ENCODE measurements at regions not wholly inside any gene's neighbourhood (a gene's known extent, or its start where the extent isn't known, plus 50 kb on each side); places are given as distances from the start of the nearest gene placed in this dataset.

DNA sequence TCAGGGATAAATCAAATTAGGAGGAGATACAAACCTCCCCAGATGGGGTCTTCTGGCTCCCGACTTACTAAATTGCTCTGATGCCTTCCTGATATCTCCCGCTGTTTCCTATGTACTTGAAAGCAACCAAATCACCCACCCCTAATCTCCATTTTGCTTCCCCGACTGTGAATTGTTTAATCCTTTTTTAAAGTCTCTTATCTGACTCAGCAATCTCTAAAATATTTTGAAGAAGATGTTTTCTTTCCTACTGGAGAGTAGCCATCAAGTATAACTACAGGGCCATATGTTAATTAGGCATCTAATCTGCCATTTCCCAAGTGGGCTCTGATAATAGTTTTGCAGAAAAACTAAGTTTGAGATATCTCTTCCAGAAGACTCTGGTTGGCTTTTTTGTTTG lies 365.2 kb upstream of the MAF start:
- no peak for ATAC-seq
- intact Hi-C loops (cut with DNase I) = no loop called here
- TF ChIP-seq, protein P1, sequence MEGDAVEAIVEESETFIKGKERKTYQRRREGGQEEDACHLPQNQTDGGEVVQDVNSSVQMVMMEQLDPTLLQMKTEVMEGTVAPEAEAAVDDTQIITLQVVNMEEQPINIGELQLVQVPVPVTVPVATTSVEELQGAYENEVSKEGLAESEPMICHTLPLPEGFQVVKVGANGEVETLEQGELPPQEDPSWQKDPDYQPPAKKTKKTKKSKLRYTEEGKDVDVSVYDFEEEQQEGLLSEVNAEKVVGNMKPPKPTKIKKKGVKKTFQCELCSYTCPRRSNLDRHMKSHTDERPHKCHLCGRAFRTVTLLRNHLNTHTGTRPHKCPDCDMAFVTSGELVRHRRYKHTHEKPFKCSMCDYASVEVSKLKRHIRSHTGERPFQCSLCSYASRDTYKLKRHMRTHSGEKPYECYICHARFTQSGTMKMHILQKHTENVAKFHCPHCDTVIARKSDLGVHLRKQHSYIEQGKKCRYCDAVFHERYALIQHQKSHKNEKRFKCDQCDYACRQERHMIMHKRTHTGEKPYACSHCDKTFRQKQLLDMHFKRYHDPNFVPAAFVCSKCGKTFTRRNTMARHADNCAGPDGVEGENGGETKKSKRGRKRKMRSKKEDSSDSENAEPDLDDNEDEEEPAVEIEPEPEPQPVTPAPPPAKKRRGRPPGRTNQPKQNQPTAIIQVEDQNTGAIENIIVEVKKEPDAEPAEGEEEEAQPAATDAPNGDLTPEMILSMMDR (IDR thresholded peaks at IDR 0.05) = no peak
- no peak for TF ChIP-seq POLR2A (IDR thresholded peaks at IDR 0.05)
- Histone ChIP-seq H3K36me3 (no peaks in the 10 kb centered on the region), H3K27ac (no peak overlapping the region), H3K9me3 (no peaks in the 10 kb centered on the region), H3K27me3 (no peaks in the 10 kb centered on the region), H3K4me1 (peaks cover 0 to 12% (median 7%) of the 10 kb centered on the region in 4 donors), H3K4me3 (no peak overlapping the region)
- no peak for DNase-seq
- WGBS (ENCODE audit: insufficient coverage, low coverage, low lambda C conversion rate, missing lambda C conversion rate) = 71% methylated on average over 3 of the region's 3 CpGs

DNA sequence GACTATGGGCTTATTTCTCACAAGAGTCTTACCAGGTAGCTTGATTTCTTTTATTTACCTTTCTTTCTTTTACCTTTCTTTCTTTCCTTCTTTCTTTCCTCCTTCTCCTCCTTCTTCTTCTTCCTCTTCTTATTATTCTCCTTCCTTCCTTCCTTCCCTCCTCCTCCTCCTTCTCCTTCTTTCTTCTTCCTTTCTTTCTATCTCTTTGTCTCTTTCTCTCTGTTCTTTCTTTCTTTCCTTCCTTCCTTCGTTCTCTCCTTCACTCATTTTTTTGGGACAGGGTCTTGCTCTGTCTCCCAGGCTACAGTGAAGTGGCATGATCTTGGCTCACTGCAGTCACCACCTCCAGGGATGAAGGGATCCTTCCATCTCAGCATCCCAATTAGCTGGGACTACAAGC lies 363.6 kb upstream of the MAF start:
- H3K27ac ChIP-seq = no peak overlapping the region
- intact Hi-C loops (cut with DNase I) = no loop called here
- TF ChIP-seq, protein P1 (IDR thresholded peaks at IDR 0.05) = no peak
- TF ChIP-seq POLR2A (IDR thresholded peaks at IDR 0.05) = no peak
- 44% methylated on average over 1 of the region's 1 CpG for WGBS (ENCODE audit: insufficient coverage, low coverage, low lambda C conversion rate, missing lambda C conversion rate)
- no peaks in the 10 kb centered on the region for H3K4me1 ChIP-seq
- no peaks in the 10 kb centered on the region for H3K27me3 ChIP-seq
- DNase-seq (no peak), ATAC-seq (no peak)
- H3K4me3 ChIP-seq = no peak overlapping the region
- H3K9me3 ChIP-seq = no peaks in the 10 kb centered on the region
- H3K36me3 ChIP-seq = no peaks in the 10 kb centered on the region

DNA sequence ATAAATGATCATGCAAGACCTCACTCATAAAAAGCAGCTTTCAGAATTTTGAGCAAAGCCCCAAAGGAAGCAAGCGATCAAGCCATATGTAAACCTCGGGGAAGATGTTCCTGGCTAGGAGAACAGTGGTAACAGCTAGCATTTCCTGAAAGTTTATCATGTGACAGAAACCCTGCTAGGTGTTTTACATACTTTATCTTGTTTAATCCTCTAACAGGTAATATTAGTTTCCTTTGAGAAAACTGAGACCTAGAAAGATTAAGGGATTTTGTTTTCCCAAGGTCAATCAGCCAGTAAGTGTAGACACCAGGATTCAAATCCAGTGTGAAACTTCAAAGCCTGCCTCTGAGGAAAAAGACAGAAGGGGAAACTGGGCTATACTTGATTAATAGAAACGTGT lies 362.4 kb upstream of the MAF start:
- Histone ChIP-seq H3K27ac (no peak overlapping the region), H3K9me3 (no peaks in the 10 kb centered on the region), H3K36me3 (no peaks in the 10 kb centered on the region), H3K27me3 (no peaks in the 10 kb centered on the region), H3K4me1 (no peaks in the 10 kb centered on the region), H3K4me3 (no peak overlapping the region)
- intact Hi-C loops (cut with DNase I) = no loop called here
- 89% methylated on average over 3 of the region's 3 CpGs for WGBS (ENCODE audit: insufficient coverage, low coverage, low lambda C conversion rate, missing lambda C conversion rate)
- DNase-seq = no peak
- ATAC-seq = no peak
- TF ChIP-seq POLR2A (IDR thresholded peaks at IDR 0.05) = no peak
- TF ChIP-seq, protein P1 (IDR thresholded peaks at IDR 0.05) = no peak

DNA sequence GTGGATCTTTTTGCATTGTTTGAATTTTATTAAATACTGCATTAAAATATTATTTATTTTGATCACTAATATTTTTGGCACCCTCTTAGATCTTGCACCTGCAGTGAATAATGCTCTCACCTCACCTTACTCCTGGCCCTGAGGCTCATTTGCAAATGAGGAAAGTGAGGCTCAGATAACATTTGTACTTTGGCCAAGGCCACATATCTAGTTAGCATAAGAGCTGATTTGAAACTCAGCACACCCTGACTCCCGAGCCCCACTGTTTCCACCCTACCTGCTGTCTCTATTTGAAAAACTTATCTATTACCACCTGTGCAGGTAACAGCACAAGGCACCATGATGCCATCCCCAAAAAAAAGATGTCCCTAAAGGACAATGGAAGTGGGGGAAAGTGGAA lies 358.7 kb upstream of the MAF start:
- Histone ChIP-seq H3K9me3 (no peaks in the 10 kb centered on the region), H3K27me3 (no peaks in the 10 kb centered on the region), H3K27ac (no peak overlapping the region), H3K36me3 (no peaks in the 10 kb centered on the region), H3K4me1 (peaks cover 0 to 4% (median 0%) of the 10 kb centered on the region in 4 donors), H3K4me3 (no peak overlapping the region)
- TF ChIP-seq, protein P1 (IDR thresholded peaks at IDR 0.05) = no peak
- no peak for TF ChIP-seq POLR2A (IDR thresholded peaks at IDR 0.05)
- WGBS (ENCODE audit: insufficient coverage, low coverage, low lambda C conversion rate, missing lambda C conversion rate) = 33% methylated on average over 1 of the region's 1 CpG
- no peak for DNase-seq
- intact Hi-C loops (cut with DNase I) = no loop called here
- no peak for ATAC-seq

Measured in right lobe of liver (tissue), 6 donors.